PC-9 (cell line): ENCODE measurements at regions not wholly inside any gene's neighbourhood (a gene's known extent, or its start where the extent isn't known, plus 50 kb on each side); places are given as distances from the start of the nearest gene placed in this dataset.

Experiments used
- BruUV-seq: library from RNA; stranded (reverse); fragments of 400-500 nt; replicated peaks from 2 replicates; lab custom pipeline; 2021; lab: Mats Ljungman, UMichigan
- CTCF ChIA-PET: fragments of 300-600 bp; sonication (Branson Sonifier 250); formaldehyde crosslinking; loops from one replicate; lab custom pipeline; 2022; ENCODE audit warnings: antibody characterized with exemption; lab: Charles Lee
- POLR2A ChIA-PET: fragments of 300-600 bp; sonication (Branson Sonifier 250); formaldehyde crosslinking; loops from one replicate; lab custom pipeline; 2022; ENCODE audit warnings: antibody characterized with exemption; ENCODE audit not compliant: unreplicated experiment; lab: Charles Lee
- DNase-seq, 2 experiments: peaks; one replicate each; pipeline versions ENCODE4 v3.0.0 to v3.0.0-alpha.2; 2015 to 2022; ENCODE audit warnings: mixed read lengths in 1 of 2
- H2AFZ ChIP-seq: fragments of 200-600 bp; sonication (generic); 2 replicates; pipeline ENCODE4 v1.8.1; 2017; ENCODE audit warnings: antibody characterized with exemption
- H3F3A ChIP-seq: fragments of 200-600 bp; sonication (generic); 2 replicates; pipeline ENCODE4 v1.8.1; 2017; ENCODE audit warnings: antibody characterized with exemption, mild to moderate bottlenecking, low read depth; ENCODE audit not compliant: insufficient read depth
- H3K27ac ChIP-seq: fragments of 200-600 bp; sonication (generic); 2 replicates; pipeline ENCODE4 v1.6.1; 2016; ENCODE audit warnings: mixed run types
- H3K27me3 ChIP-seq: fragments of 200-600 bp; sonication (generic); 2 replicates; pipeline ENCODE4 v1.6.1; 2016; ENCODE audit warnings: low read depth, mixed run types; ENCODE audit not compliant: insufficient read depth
- H3K36me3 ChIP-seq: fragments of 200-600 bp; sonication (generic); 2 replicates; pipeline ENCODE4 v1.6.1; 2016; ENCODE audit warnings: low read depth, mixed run types
- H3K4me1 ChIP-seq: fragments of 200-600 bp; sonication (generic); replicated peaks from 2 replicates; pipeline ENCODE4 v1.6.1; 2016; ENCODE audit warnings: mixed run types; ENCODE audit not compliant: insufficient read depth
- H3K4me2 ChIP-seq: fragments of 200-600 bp; sonication (generic); 2 replicates; pipeline ENCODE4 v1.6.1; 2017; ENCODE audit warnings: mixed run types
- H3K4me3 ChIP-seq: fragments of 200-600 bp; sonication (generic); 2 replicates; pipeline ENCODE4 v1.6.1; 2016; ENCODE audit warnings: mixed run types
- H3K79me2 ChIP-seq: fragments of 200-600 bp; sonication (generic); 2 replicates; pipeline ENCODE4 v1.6.1; 2017; ENCODE audit warnings: low read depth, mixed run types
- H3K9me2 ChIP-seq: fragments of 200-600 bp; sonication (generic); 2 replicates; pipeline ENCODE4 v1.8.1; 2017; ENCODE audit warnings: mild to moderate bottlenecking; ENCODE audit not compliant: insufficient read depth
- H3K9me3 ChIP-seq: fragments of 200-600 bp; sonication (generic); 2 replicates; pipeline ENCODE4 v1.8.1; 2016; ENCODE audit warnings: low read depth; ENCODE audit not compliant: insufficient read depth
- H4K20me1 ChIP-seq: fragments of 200-600 bp; sonication (generic); 2 replicates; pipeline ENCODE4 v1.8.1; 2017; ENCODE audit not compliant: insufficient read depth
- CTCF ChIP-seq: fragments of 200-600 bp; sonication (generic); conservative IDR thresholded peaks from 2 replicates; pipeline ENCODE4 v1.6.1; 2017; ENCODE audit warnings: mixed run types, antibody characterized with exemption, mild to moderate bottlenecking, moderate library complexity
- EZH2 ChIP-seq: fragments of 200-600 bp; sonication (generic); IDR thresholded peaks from 2 replicates; pipeline ENCODE4 v1.8.0; 2017; ENCODE audit warnings: antibody characterized with exemption, low read depth
- intact Hi-C: fragments of 100-400 bp; cut with micrococcal nuclease; formaldehyde crosslinking; loops from one replicate; pipeline ENCODE4 v1.10.0; 2022; ENCODE audit not compliant: unreplicated experiment

- ChIA-PET CTCF (no interaction called here), POLR2A (no interaction called here)
- no peaks in the 10 kb centered on the region for H3F3A ChIP-seq
- no peak overlapping the region for H3K4me2 ChIP-seq
- no peak for DNase-seq
- TF ChIP-seq CTCF (no peak), EZH2 (no peak)
- no peaks in the 10 kb centered on the region for H3K27me3 ChIP-seq
- H4K20me1 ChIP-seq, result no peaks in the 10 kb centered on the region; the same call in none of the 2 replicates
- H3K27ac ChIP-seq, result no peak overlapping the region
- no peaks in the 10 kb centered on the region for H3K9me3 ChIP-seq
- no peaks in the 10 kb centered on the region for H3K4me1 ChIP-seq
- H2AFZ ChIP-seq, result no peak overlapping the region
- intact Hi-C loops, result no loop called here
- no peaks in the 10 kb centered on the region for H3K79me2 ChIP-seq
- no peaks in the 10 kb centered on the region for H3K9me2 ChIP-seq
- BruUV-seq, result no TSS peak
- no peaks in the 10 kb centered on the region for H3K36me3 ChIP-seq
- no peak overlapping the region for H3K4me3 ChIP-seq
Measured at GRCh38 chr5:15170173-15170572, 298.6 kb upstream of the ANKH start.

DNA sequence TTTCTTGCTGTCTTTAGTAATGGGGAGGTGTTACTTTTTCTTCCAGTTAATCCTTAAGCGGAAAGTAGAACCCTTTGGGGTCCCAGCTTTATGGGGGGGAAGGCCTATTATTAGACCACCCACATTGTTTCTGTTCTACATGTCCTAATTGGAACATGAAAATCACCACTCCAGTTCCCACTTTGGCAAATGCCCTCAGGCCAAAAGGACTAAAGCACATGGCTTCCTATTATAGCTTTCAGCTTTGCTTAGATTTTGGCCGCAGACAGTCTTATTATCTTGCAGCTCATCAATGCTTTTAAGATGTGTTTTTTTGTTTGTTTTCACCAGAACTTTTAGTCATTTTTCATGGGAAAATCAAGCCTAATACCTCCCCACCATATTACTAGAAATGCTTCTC lies 296.8 kb upstream of the ANKH start:
- no peak overlapping the region for H3K4me3 ChIP-seq
- H3K27ac ChIP-seq, result no peak overlapping the region
- no peaks in the 10 kb centered on the region for H3K9me2 ChIP-seq
- no peaks in the 10 kb centered on the region for H3K4me1 ChIP-seq
- no peak overlapping the region for H3K4me2 ChIP-seq
- no peak for DNase-seq
- H2AFZ ChIP-seq, result no peak overlapping the region
- POLR2A ChIA-PET, result no interaction called here
- H3K27me3 ChIP-seq, result no peaks in the 10 kb centered on the region
- H3F3A ChIP-seq, result no peaks in the 10 kb centered on the region
- intact Hi-C loops, result no loop called here
- no peaks in the 10 kb centered on the region; the same call in none of the 2 replicates for H4K20me1 ChIP-seq
- H3K79me2 ChIP-seq, result no peaks in the 10 kb centered on the region
- TF ChIP-seq EZH2, result no peak
- H3K9me3 ChIP-seq, result no peaks in the 10 kb centered on the region
- CTCF ChIA-PET, result no interaction called here
- BruUV-seq, result no TSS peak
- no peaks in the 10 kb centered on the region for H3K36me3 ChIP-seq

GRCh38 chr5:15160091-15160490 lies 288.5 kb upstream of the ANKH start:
- H3K4me1 ChIP-seq, result no peaks in the 10 kb centered on the region
- CTCF ChIA-PET, result no interaction called here

More at GRCh38 chr5:15160091-15160490, 288.5 kb upstream of the ANKH start:
- Histone ChIP-seq H3K79me2 (no peaks in the 10 kb centered on the region), H3K9me2 (0 out of 2 replicates have a peak, but pooled peaks cover 7% of the 10 kb centered on the region), H4K20me1 (no peaks in the 10 kb centered on the region), H3F3A (no peaks in the 10 kb centered on the region), H3K27me3 (peaks cover 13% of the 10 kb centered on the region; the same call in 1 of the 2 replicates), H2AFZ (no peak overlapping the region), H3K9me3 (no peaks in the 10 kb centered on the region), H3K36me3 (no peaks in the 10 kb centered on the region), H3K4me2 (no peak overlapping the region), H3K4me3 (no peak overlapping the region), H3K27ac (no peak overlapping the region)
- TF ChIP-seq EZH2 (no peak), CTCF (no peak)
- POLR2A ChIA-PET, result no interaction called here
- no peak for DNase-seq
- intact Hi-C loops, result no loop called here
- no TSS peak for BruUV-seq
